Keratinocyte (primary cell): ENCODE measurements at regions not wholly inside any gene's neighbourhood (a gene's known extent, or its start where the extent isn't known, plus 50 kb on each side); places are given as distances from the start of the nearest gene placed in this dataset.

ENCODE experiments used
- EZH2 ChIP-seq: IDR thresholded peaks from one replicate; pipeline ENCODE4 v1.6.1; 2012; ENCODE audit warnings: inconsistent platforms, mild to moderate bottlenecking, low read length, moderate library complexity
- TF ChIP-seq, protein P1 (sequence below), 3 experiments: IDR thresholded peaks in 1 of 3; conservative IDR thresholded peaks in 1 of 3; optimal IDR thresholded peaks in 1 of 3; 2 replicates in 2 of 3; 3 replicates in 1 of 3; pipeline versions ENCODE3 to v1.5.1; 2011; ENCODE audit warnings: low read length in 3 of 3, mild to moderate bottlenecking in 3 of 3, moderate library complexity in 2 of 3, control low read depth in 1 of 3, inconsistent platforms in 1 of 3; ENCODE audit not compliant: insufficient read depth in 2 of 3; ENCODE audit errors: extremely low read depth in 1 of 3

DNA sequence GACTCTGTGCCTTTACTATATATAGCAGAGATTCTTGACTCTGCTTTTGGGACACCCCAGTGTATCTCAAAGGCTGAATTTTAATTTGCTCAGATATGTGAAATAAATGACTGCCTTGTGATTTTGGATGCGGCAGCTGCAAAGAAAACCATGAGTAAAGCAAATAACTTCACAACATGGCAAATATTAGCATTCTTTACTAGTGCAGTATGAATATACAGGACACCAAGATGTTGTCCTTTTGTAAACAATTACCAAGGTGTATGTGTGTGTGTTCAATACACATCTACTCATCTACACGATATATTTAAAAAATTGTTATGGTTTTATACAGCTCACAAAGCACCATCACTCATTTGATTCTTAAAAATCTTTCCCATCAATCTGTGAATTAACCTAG, 70.6 kb upstream of the TCF4 start:
- TF ChIP-seq, protein P1, sequence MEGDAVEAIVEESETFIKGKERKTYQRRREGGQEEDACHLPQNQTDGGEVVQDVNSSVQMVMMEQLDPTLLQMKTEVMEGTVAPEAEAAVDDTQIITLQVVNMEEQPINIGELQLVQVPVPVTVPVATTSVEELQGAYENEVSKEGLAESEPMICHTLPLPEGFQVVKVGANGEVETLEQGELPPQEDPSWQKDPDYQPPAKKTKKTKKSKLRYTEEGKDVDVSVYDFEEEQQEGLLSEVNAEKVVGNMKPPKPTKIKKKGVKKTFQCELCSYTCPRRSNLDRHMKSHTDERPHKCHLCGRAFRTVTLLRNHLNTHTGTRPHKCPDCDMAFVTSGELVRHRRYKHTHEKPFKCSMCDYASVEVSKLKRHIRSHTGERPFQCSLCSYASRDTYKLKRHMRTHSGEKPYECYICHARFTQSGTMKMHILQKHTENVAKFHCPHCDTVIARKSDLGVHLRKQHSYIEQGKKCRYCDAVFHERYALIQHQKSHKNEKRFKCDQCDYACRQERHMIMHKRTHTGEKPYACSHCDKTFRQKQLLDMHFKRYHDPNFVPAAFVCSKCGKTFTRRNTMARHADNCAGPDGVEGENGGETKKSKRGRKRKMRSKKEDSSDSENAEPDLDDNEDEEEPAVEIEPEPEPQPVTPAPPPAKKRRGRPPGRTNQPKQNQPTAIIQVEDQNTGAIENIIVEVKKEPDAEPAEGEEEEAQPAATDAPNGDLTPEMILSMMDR (optimal IDR thresholded peaks at IDR 0.05 in 1 of 3, IDR thresholded peaks at IDR 0.05 in 1 of 3, conservative IDR thresholded peaks at IDR 0.05 in 1 of 3; ENCODE audit: extremely low read depth in 1 of 3, insufficient read depth in 2 of 3, low read length in 3 of 3), result no peak
- TF ChIP-seq EZH2, result no peak
